Thoracic aorta (tissue), 2 donors: ENCODE measurements at regions not wholly inside any gene's neighbourhood (a gene's known extent, or its start where the extent isn't known, plus 50 kb on each side); places are given as distances from the start of the nearest gene placed in this dataset.

ENCODE experiments used
- ATAC-seq: fragments of 150-250 bp; one replicate; pipeline ENCODE4 v1.8.0; 2017; ENCODE audit warnings: low read depth; ENCODE audit not compliant: insufficient number of reproducible peaks, low FRiP score
- DNase-seq: peaks from one replicate; pipeline ENCODE4 v3.0.0-alpha.2; 2020; ENCODE audit warnings: low spot score
- H3K27ac ChIP-seq, 2 donors: fragments of 200-600 bp; sonication (generic); 1 replicate in 1 of 2; 2 replicates in 1 of 2; pipeline ENCODE4 v1.5.1; 2016; ENCODE audit warnings: mild to moderate bottlenecking in 2 of 2, moderate library complexity in 2 of 2
- H3K27me3 ChIP-seq: fragments of 200-600 bp; sonication (generic); replicated peaks from 2 replicates; pipeline ENCODE4 v1.6.0; 2016; ENCODE audit warnings: mild to moderate bottlenecking; ENCODE audit not compliant: insufficient read depth
- H3K36me3 ChIP-seq: fragments of 200-600 bp; sonication (generic); one replicate; pipeline ENCODE4 v1.5.1; 2016
- H3K4me1 ChIP-seq, 2 donors: fragments of 200-600 bp; sonication (generic); 1 replicate in 1 of 2; 2 replicates in 1 of 2; pipeline versions ENCODE4 v1.5.1 to v1.6.0; 2016; ENCODE audit warnings: low read depth in 2 of 2, mild to moderate bottlenecking in 1 of 2; ENCODE audit not compliant: control insufficient read depth in 1 of 2
- H3K4me3 ChIP-seq: fragments of 200-600 bp; sonication (generic); 2 replicates; pipeline ENCODE4 v1.5.1; 2016; ENCODE audit warnings: mild to moderate bottlenecking
- H3K9me3 ChIP-seq: fragments of 200-600 bp; sonication (generic); 2 replicates; pipeline ENCODE4 v1.5.1; 2016
- TF ChIP-seq, protein P1 (sequence below): fragments of 200-600 bp; sonication (generic); IDR thresholded peaks from one replicate; pipeline ENCODE4 v1.5.1; 2019; ENCODE audit warnings: antibody characterized with exemption

DNA sequence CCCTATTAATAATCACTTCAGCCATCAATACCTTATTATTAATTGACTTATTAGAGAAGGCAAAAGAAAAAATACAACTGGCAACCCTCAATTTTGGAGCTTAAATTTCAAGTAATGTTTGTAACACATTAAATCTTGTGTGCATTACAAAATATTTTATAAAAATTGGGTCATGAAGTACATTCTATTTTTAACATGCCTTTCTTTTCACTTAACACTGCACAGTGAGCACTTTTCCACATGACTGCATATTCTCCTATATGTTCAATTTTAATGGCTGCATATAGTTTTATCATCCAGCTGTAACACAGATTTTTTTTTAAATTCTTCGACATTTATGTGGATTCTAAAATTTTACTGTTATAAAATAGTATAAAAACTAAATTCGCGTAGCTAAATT is 92.5 kb downstream of the SLC17A6 start:
- DNase-seq (no peak), ATAC-seq (no peak)
- Histone ChIP-seq H3K27ac (no peak overlapping the region), H3K4me3 (no peak overlapping the region), H3K27me3 (no peaks in the 10 kb centered on the region), H3K4me1 (no peaks in the 10 kb centered on the region), H3K9me3 (no peaks in the 10 kb centered on the region), H3K36me3 (no peaks in the 10 kb centered on the region)
- TF ChIP-seq, protein P1, sequence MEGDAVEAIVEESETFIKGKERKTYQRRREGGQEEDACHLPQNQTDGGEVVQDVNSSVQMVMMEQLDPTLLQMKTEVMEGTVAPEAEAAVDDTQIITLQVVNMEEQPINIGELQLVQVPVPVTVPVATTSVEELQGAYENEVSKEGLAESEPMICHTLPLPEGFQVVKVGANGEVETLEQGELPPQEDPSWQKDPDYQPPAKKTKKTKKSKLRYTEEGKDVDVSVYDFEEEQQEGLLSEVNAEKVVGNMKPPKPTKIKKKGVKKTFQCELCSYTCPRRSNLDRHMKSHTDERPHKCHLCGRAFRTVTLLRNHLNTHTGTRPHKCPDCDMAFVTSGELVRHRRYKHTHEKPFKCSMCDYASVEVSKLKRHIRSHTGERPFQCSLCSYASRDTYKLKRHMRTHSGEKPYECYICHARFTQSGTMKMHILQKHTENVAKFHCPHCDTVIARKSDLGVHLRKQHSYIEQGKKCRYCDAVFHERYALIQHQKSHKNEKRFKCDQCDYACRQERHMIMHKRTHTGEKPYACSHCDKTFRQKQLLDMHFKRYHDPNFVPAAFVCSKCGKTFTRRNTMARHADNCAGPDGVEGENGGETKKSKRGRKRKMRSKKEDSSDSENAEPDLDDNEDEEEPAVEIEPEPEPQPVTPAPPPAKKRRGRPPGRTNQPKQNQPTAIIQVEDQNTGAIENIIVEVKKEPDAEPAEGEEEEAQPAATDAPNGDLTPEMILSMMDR, result no peak

DNA sequence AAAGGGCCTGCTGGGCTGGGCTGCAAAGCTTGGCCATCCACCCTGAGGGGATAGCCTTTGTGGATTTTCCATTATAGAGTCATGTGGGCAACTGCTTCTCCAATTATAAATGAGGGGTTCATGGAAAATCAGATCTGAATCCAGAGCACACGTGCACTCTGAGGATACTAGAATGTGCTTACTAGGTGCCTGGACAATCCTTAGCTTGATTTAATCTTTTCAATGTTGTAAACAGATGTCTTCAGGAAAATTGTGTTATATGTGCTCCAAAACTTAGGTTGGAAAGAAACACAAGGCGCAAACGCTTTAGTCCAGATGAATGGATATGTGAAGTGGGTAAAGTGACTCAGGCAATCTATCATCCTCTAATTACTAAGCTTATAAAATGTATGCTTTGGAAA is 92.0 kb downstream of the SLC17A6 start:
- Histone ChIP-seq H3K36me3 (no peaks in the 10 kb centered on the region), H3K9me3 (no peaks in the 10 kb centered on the region), H3K27me3 (no peaks in the 10 kb centered on the region), H3K27ac (no peak overlapping the region), H3K4me1 (no peaks in the 10 kb centered on the region), H3K4me3 (no peak overlapping the region)
- TF ChIP-seq, protein P1, result no peak
- no peak for DNase-seq
- no peak for ATAC-seq
